DND-41 (cell line): ENCODE measurements at regions not wholly inside any gene's neighbourhood (a gene's known extent, or its start where the extent isn't known, plus 50 kb on each side); places are given as distances from the start of the nearest gene placed in this dataset.

Source experiments
- CTCF ChIP-seq: IDR thresholded peaks from 2 replicates; pipeline ENCODE4 v1.5.1; 2012; ENCODE audit warnings: borderline replicate concordance, low read length, moderate library complexity, mild to moderate bottlenecking; ENCODE audit not compliant: poor library complexity, severe bottlenecking; ENCODE audit errors: extremely low read depth
- EZH2 ChIP-seq: IDR thresholded peaks from 3 replicates; pipeline ENCODE4 v1.6.1; 2012; ENCODE audit warnings: borderline replicate concordance, low read depth, mild to moderate bottlenecking, moderate library complexity, low read length, inconsistent platforms; ENCODE audit not compliant: severe bottlenecking

DNA sequence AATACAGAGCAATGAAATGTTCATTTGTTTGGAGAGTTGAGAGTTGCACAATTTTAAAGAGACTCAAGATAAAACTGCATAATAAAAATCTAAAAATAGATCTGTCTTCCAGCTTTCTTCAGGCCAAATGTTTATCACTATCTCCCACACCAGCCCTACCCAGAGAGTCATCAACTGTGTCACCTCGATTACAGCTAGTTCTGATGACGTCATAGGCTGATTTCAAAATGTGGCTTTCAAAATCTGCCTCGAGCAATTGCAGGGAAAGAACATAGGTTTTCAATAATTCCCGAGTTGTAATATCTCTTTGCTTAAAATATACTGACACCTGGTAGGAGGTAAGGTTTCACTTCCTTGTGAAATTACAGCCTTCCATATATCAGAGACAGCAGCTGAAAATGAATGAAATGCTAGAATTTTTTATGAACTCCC is 677.6 kb upstream of the ID2 start:
- no peak for TF ChIP-seq CTCF
- TF ChIP-seq EZH2: no peak
